Activated CD8-positive, alpha-beta T cell treated with anti-CD3 and anti-CD28 coated beads, Interleukin-2, amount 10 ng/mL, durations not matched to agents 7 days and 5 days (primary cell): ENCODE measurements at regions not wholly inside any gene's neighbourhood (a gene's known extent, or its start where the extent isn't known, plus 50 kb on each side); places are given as distances from the start of the nearest gene placed in this dataset.

Experiments used
- ATAC-seq: fragments of 150-1000 bp; cut with Tn5 transposase; one replicate; pipeline ENCODE4 v1.10.0; 2021; ENCODE audit warnings: moderate library complexity
- CTCF ChIA-PET: fragments of 350-600 bp; sonication (Branson Sonifier 250); formaldehyde crosslinking; loops from one replicate; lab custom pipeline; 2021; ENCODE audit warnings: antibody characterized with exemption; lab: Charles Lee
- POLR2A ChIA-PET: fragments of 350-600 bp; sonication (Branson Sonifier 250); formaldehyde crosslinking; loops from one replicate; lab custom pipeline; 2021; ENCODE audit warnings: antibody characterized with exemption; lab: Charles Lee
- DNase-seq: peaks from one replicate; pipeline ENCODE4 v3.0.0-alpha.2; 2020
- H3K27ac Mint-ChIP-seq: one replicate; pipeline ENCODE4 v1.8.0; 2021; ENCODE audit warnings: mild to moderate bottlenecking, mixed read lengths
- H3K27me3 Mint-ChIP-seq: one replicate; pipeline ENCODE4 v1.8.0; 2021; ENCODE audit warnings: low read depth, mixed read lengths
- H3K36me3 Mint-ChIP-seq: one replicate; pipeline ENCODE4 v1.8.0; 2021; ENCODE audit warnings: low read depth, mixed read lengths
- H3K4me1 Mint-ChIP-seq: one replicate; pipeline ENCODE4 v1.8.0; 2021; ENCODE audit warnings: low read depth, mixed read lengths
- H3K4me3 Mint-ChIP-seq: one replicate; pipeline ENCODE4 v1.8.0; 2021; ENCODE audit warnings: mild to moderate bottlenecking, mixed read lengths
- H3K9me3 Mint-ChIP-seq: one replicate; pipeline ENCODE4 v1.8.0; 2022; ENCODE audit warnings: mixed read lengths; ENCODE audit not compliant: insufficient read depth

DNA sequence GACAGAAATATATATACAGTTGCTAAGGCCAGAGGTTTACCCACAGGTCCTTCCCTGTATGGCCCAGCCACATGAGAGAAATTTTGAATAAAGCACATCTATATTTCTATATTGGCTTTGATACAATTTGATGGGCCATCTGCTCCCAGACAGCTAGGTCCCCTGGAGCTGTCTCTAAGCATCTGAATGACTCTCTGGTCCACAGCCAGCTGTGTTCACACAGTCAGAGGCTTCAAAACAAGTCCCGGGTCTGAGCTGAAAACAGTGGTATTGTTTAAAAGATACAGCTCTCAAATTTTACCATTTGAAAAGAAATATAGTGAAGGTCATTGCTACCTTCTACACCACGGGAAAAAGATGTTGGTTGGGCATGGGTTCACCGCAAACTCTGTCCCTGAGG is 161.1 kb downstream of the SLC35B3 start:
- H3K9me3 Mint-ChIP-seq, result no peaks in the 10 kb centered on the region
- ChIA-PET CTCF (no interaction called here), POLR2A (no interaction called here)
- H3K4me3 Mint-ChIP-seq, result no peak overlapping the region
- H3K36me3 Mint-ChIP-seq, result no peaks in the 10 kb centered on the region
- no peaks in the 10 kb centered on the region for H3K27me3 Mint-ChIP-seq
- peaks cover 4% of the 10 kb centered on the region for H3K4me1 Mint-ChIP-seq
- ATAC-seq (no peak), DNase-seq (no peak)
- H3K27ac Mint-ChIP-seq, result no peak overlapping the region

- Mint-ChIP-seq H3K4me3 (no peak overlapping the region), H3K27me3 (no peaks in the 10 kb centered on the region), H3K27ac (no peak overlapping the region), H3K36me3 (no peaks in the 10 kb centered on the region), H3K4me1 (no peaks in the 10 kb centered on the region), H3K9me3 (no peaks in the 10 kb centered on the region)
- no peak for ATAC-seq
- DNase-seq, result no peak
- CTCF ChIA-PET, result no interaction called here
- POLR2A ChIA-PET, result no interaction called here
Measured at GRCh38 chr6:8269872-8270454, 165.4 kb downstream of the SLC35B3 start.

DNA sequence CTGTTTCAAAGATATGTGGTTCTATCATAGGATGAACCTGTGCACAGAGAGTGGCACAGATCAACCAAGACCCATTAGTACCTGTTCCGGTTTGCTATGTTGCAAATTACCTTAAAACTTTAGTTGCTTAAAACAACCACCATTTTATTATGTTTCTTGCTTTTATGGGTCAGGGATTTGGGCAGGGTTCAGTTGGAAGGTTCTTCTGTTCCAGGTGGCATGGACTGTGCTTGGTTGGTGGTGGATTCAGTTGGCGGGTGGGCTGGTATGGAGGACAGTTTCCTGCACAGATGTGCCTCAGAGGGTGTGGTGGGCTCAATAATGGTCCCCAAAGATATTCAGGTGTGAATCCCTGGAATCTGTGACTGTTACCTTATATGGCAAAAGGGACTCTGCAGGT is 166.3 kb downstream of the SLC35B3 start:
- Mint-ChIP-seq H3K27ac (no peak overlapping the region), H3K36me3 (no peaks in the 10 kb centered on the region), H3K4me1 (no peaks in the 10 kb centered on the region), H3K9me3 (no peaks in the 10 kb centered on the region), H3K4me3 (no peak overlapping the region), H3K27me3 (no peaks in the 10 kb centered on the region)
- ChIA-PET POLR2A (no interaction called here), CTCF (no interaction called here)
- ATAC-seq, result no peak
- DNase-seq, result no peak

- no peaks in the 10 kb centered on the region for H3K36me3 Mint-ChIP-seq
- no peak overlapping the region for H3K27ac Mint-ChIP-seq
- POLR2A ChIA-PET, result no interaction called here
- no peak for DNase-seq
- ATAC-seq, result no peak
- CTCF ChIA-PET, result no interaction called here
- H3K4me1 Mint-ChIP-seq, result no peaks in the 10 kb centered on the region
- no peak overlapping the region for H3K4me3 Mint-ChIP-seq
- H3K27me3 Mint-ChIP-seq, result no peaks in the 10 kb centered on the region
- no peaks in the 10 kb centered on the region for H3K9me3 Mint-ChIP-seq
Measured at GRCh38 chr6:8268606-8269005, 166.3 kb upstream of the EEF1E1 start.

- H3K9me3 Mint-ChIP-seq, result no peaks in the 10 kb centered on the region
- H3K27ac Mint-ChIP-seq, result no peak overlapping the region
- no peaks in the 10 kb centered on the region for H3K4me1 Mint-ChIP-seq
- H3K36me3 Mint-ChIP-seq, result no peaks in the 10 kb centered on the region
- ChIA-PET POLR2A (no interaction called here), CTCF (no interaction called here)
- H3K27me3 Mint-ChIP-seq, result no peaks in the 10 kb centered on the region
- no peak overlapping the region for H3K4me3 Mint-ChIP-seq
- DNase-seq (no peak), ATAC-seq (no peak)
Measured at GRCh38 chr6:8268156-8268555, 165.8 kb upstream of the EEF1E1 start.

- Mint-ChIP-seq H3K27ac (no peak overlapping the region), H3K4me1 (no peaks in the 10 kb centered on the region), H3K9me3 (no peaks in the 10 kb centered on the region), H3K36me3 (no peaks in the 10 kb centered on the region), H3K27me3 (no peaks in the 10 kb centered on the region), H3K4me3 (no peak overlapping the region)
- ATAC-seq (no peak), DNase-seq (no peak)
- POLR2A ChIA-PET, result no interaction called here
- CTCF ChIA-PET, result no interaction called here
Measured at GRCh38 chr6:8260610-8261009, 158.3 kb upstream of the EEF1E1 start.

DNA sequence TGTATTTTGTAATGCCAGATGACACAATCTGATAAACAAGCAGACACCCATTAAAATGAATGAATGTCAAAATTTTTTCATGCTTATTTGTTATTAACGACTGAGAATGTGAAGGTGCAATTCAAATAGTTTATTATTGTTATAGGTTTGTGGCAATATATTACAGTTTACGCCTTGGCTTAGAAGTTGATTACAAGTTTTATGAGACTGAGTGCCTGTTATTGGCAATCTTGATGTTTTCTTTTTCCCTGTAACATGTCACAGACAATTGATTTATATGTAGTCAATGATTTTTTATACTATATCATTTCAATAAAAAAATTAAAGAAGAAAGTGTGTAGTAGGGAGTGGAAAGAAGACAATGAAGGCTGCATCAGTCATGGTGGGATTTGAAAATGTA is 144.1 kb upstream of the EEF1E1 start:
- POLR2A ChIA-PET, result no interaction called here
- no peaks in the 10 kb centered on the region for H3K27me3 Mint-ChIP-seq
- no peak overlapping the region for H3K4me3 Mint-ChIP-seq
- H3K9me3 Mint-ChIP-seq, result no peaks in the 10 kb centered on the region
- no peaks in the 10 kb centered on the region for H3K4me1 Mint-ChIP-seq
- no peak for ATAC-seq
- no peak overlapping the region for H3K27ac Mint-ChIP-seq
- H3K36me3 Mint-ChIP-seq, result no peaks in the 10 kb centered on the region
- no peak for DNase-seq
- CTCF ChIA-PET, result interaction anchor here (0.7 kb wide), 1 partner anchor 81 kb away, joined by 3 read pairs; no protein-coding TSS in a partner anchor

DNA sequence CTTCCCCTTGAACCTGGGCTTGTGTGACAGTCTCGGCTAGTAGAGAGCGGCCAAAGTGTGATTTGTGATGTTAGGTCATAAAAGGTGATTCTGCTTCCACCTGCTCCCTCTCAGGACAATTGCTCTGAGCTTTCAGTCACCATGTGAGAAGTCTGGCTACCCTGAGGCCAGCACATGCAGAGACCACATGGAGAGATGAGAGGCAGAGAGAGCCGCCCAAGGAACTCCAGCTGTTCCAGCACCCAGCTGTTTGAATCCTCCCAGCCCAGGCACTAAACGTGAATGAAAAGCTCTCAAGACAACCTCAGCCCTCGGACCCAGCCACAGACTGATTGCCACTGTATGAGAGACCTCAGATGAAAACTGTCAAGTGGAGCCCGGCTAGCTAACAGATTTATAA is 143.4 kb upstream of the EEF1E1 start:
- no peaks in the 10 kb centered on the region for H3K27me3 Mint-ChIP-seq
- no peak overlapping the region for H3K27ac Mint-ChIP-seq
- H3K4me3 Mint-ChIP-seq, result no peak overlapping the region
- ATAC-seq (no peak), DNase-seq (no peak)
- no peaks in the 10 kb centered on the region for H3K4me1 Mint-ChIP-seq
- H3K9me3 Mint-ChIP-seq, result no peaks in the 10 kb centered on the region
- CTCF ChIA-PET, result no interaction called here
- POLR2A ChIA-PET, result no interaction called here
- no peaks in the 10 kb centered on the region for H3K36me3 Mint-ChIP-seq

DNA sequence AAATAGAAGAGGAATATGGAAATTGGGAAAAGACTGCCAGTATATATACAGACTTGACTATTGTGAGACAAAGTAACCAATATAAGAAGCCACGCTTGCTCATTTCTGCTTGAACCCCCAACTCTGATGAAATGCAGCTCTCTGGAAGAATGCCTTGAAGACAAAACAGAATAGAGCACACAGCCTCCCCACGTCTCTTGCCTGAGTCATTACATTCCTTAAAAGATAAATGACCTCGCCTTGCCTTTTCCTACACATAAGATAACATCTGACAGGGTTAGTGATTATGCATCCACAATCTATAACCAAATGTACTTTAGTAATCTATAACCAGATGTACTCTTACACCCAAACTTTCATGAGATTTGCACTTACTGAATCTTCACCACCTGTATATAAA is 141.1 kb upstream of the EEF1E1 start:
- CTCF ChIA-PET, result no interaction called here
- no peak overlapping the region for H3K4me3 Mint-ChIP-seq
- H3K27me3 Mint-ChIP-seq, result peaks cover 6% of the 10 kb centered on the region
- no peaks in the 10 kb centered on the region for H3K4me1 Mint-ChIP-seq
- no peaks in the 10 kb centered on the region for H3K9me3 Mint-ChIP-seq
- no peak for DNase-seq
- POLR2A ChIA-PET, result no interaction called here
- ATAC-seq, result no peak
- H3K36me3 Mint-ChIP-seq, result no peaks in the 10 kb centered on the region
- no peak overlapping the region for H3K27ac Mint-ChIP-seq

DNA sequence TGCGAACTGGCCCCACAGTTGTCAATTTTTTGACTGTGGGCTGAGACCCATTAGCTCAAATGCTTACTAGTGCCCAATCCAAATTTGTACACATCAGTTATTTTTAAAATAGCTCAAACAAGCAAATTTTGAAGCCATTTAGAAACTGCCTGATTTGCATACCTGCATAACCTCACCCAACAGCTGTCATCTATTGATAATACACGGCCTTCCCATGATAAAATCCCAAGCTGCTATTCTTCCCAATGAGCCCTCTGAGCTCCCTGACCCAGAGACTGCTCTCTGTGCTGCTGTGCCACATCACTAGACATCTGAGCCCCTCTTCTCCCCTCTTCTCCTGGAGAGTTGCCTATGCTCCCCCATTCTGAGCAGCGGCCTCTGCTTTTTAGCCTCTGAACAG is 140.5 kb upstream of the EEF1E1 start:
- DNase-seq (no peak), ATAC-seq (no peak)
- no peaks in the 10 kb centered on the region for H3K4me1 Mint-ChIP-seq
- H3K4me3 Mint-ChIP-seq, result no peak overlapping the region
- CTCF ChIA-PET, result no interaction called here
- peaks cover 6% of the 10 kb centered on the region for H3K27me3 Mint-ChIP-seq
- H3K36me3 Mint-ChIP-seq, result no peaks in the 10 kb centered on the region
- no peak overlapping the region for H3K27ac Mint-ChIP-seq
- no peaks in the 10 kb centered on the region for H3K9me3 Mint-ChIP-seq
- POLR2A ChIA-PET, result no interaction called here

- Mint-ChIP-seq H3K9me3 (no peaks in the 10 kb centered on the region), H3K4me1 (no peaks in the 10 kb centered on the region), H3K4me3 (no peak overlapping the region), H3K27me3 (peaks cover 6% of the 10 kb centered on the region), H3K36me3 (no peaks in the 10 kb centered on the region), H3K27ac (no peak overlapping the region)
- ChIA-PET CTCF (interaction anchor here (2.5 kb wide), 1 partner anchor 21 kb away, joined by 11 read pairs; no protein-coding TSS in a partner anchor), POLR2A (no interaction called here)
- no peak for ATAC-seq
- DNase-seq, result no peak
Measured at GRCh38 chr6:8240301-8240700, 138.0 kb upstream of the EEF1E1 start.

DNA sequence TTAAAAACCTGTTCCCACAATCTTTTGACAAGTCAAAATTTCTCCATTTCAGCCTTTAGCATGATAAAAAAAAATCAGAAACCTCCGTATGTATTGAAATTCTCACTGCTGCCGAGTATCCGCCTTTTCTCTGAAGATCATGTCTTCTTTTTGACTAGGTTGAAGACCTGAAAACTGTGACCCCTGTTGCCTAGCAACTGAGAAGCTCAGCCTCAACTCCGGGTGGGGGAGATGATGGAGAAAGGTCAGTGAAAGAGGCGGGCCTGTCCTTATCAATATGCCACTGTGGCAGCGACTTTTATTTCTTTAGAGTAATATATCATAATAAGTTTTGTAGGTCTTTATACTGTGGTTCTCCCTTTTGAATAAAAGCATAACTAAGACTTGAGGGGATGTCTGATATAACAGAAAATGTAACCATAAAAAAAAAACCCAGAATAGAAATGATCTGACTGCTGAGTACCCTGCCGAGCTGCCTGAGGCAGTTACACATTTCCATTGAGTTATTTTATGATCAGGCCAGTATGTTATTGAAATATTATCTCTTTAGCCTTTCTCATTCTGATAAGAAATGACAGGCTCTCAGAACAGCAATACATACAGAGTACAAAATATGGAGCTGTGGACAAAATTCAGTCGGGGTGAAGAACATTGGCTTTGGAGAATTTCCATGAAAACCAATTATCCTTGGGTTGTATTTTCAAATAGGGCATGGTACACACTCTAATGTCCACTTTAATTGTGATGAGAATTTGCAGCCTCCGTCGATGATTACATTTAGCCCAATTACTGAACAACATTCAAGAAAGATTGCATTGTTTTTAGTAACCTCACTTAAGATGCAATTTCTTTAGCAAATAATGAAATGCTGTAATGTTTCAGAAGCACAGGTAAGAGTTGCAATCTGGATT is 136.7 kb upstream of the EEF1E1 start:
- CTCF ChIA-PET, result interaction anchor here (2.5 kb wide), 1 partner anchor 20 kb away, joined by 11 read pairs; no protein-coding TSS in a partner anchor
- Mint-ChIP-seq H3K27me3 (peaks cover 10% of the 10 kb centered on the region), H3K36me3 (no peaks in the 10 kb centered on the region), H3K9me3 (no peaks in the 10 kb centered on the region), H3K4me1 (no peaks in the 10 kb centered on the region), H3K27ac (no peak overlapping the region), H3K4me3 (no peak overlapping the region)
- ATAC-seq, result no peak
- DNase-seq, result no peak
- POLR2A ChIA-PET, result no interaction called here
